K562 (cell line): ENCODE measurements at regions not wholly inside any gene's neighbourhood (a gene's known extent, or its start where the extent isn't known, plus 50 kb on each side); places are given as distances from the start of the nearest gene placed in this dataset.

Experiments used
- ATAC-seq: fragments of 200-7000 bp; cut with Tn5 transposase; 3 replicates; pipeline ENCODE4 v1.9.1; 2020; ENCODE audit warnings: moderate library complexity
- BruUV-seq: library from RNA; stranded (reverse); fragments of 400-500 nt; replicated peaks from 2 replicates; lab custom pipeline; 2021; lab: Mats Ljungman, UMichigan
- CTCF ChIA-PET: fragments of 300-600 bp; formaldehyde crosslinking; extraction: SDS; loops from one replicate; lab custom pipeline; 2021; ENCODE audit warnings: low intra/inter-chr PET ratio; lab: Yijun Ruan, JAX
- POLR2A ChIA-PET: fragments of 300-600, 350-650 bp; sonication (Branson Sonifier 250); formaldehyde crosslinking; extraction: SDS; loops from one replicate; lab custom pipeline; 2021; ENCODE audit warnings: antibody characterized with exemption, inconsistent platforms; lab: Yijun Ruan, JAX
- DNase-seq, 4 experiments: peaks; one replicate each; pipeline versions ENCODE4 v3.0.0 to v3.0.0-alpha.2; 2011 to 2018; ENCODE audit warnings: low spot score in 3 of 4, mixed read lengths in 3 of 4; ENCODE audit errors: extremely low read depth in 1 of 4
- FAIRE-seq: peaks from 2 replicates; lab custom pipeline; 2011; peaks lifted over from hg19 to GRCh38; lab: Jason Lieb, UNC
- H2AFZ ChIP-seq: 2 replicates; pipeline ENCODE4 v1.6.0; 2011; ENCODE audit warnings: low read depth, low read length, control low read depth, inconsistent platforms
- H3K27ac ChIP-seq: fragments of 200-600 bp; 3 replicates; pipeline ENCODE4 v1.8.0; 2011; ENCODE audit warnings: low read depth, mild to moderate bottlenecking, control low read depth, inconsistent platforms, low read length, moderate library complexity, mixed read lengths; ENCODE audit errors: extremely low read depth
- H3K27me3 ChIP-seq, 2 experiments: fragments of 300-600 bp in 1 of 2; 2 replicates in 1 of 2; 3 replicates in 1 of 2; pipeline versions ENCODE4 v1.6.0 to v1.8.0; 2011; ENCODE audit warnings: inconsistent platforms in 2 of 2, low read length in 2 of 2, mild to moderate bottlenecking in 1 of 2, mixed read lengths in 1 of 2, moderate library complexity in 1 of 2; ENCODE audit not compliant: control insufficient read depth in 2 of 2, insufficient read depth in 2 of 2
- H3K36me3 ChIP-seq: fragments of 300-600 bp; 3 replicates; pipeline ENCODE4 v1.8.0; 2011; ENCODE audit warnings: mild to moderate bottlenecking, low read length, inconsistent platforms; ENCODE audit not compliant: control insufficient read depth, insufficient read depth
- H3K4me1 ChIP-seq, 2 experiments: fragments of 200-600 bp in 1 of 2; replicated peaks in 1 of 2; 2 replicates in 1 of 2; 3 replicates in 1 of 2; pipeline versions ENCODE4 v1.5.1 to v1.8.0; 2011; ENCODE audit warnings: inconsistent platforms in 2 of 2, low read length in 2 of 2, mild to moderate bottlenecking in 1 of 2, mixed read lengths in 1 of 2, moderate library complexity in 1 of 2; ENCODE audit not compliant: control insufficient read depth in 2 of 2, insufficient read depth in 2 of 2
- H3K4me2 ChIP-seq: 2 replicates; pipeline ENCODE4 v1.6.1; 2011; ENCODE audit warnings: low read length, control low read depth, inconsistent platforms, mixed read lengths; ENCODE audit not compliant: insufficient read depth
- H3K4me3 ChIP-seq: fragments of 200-600 bp; sonication (generic), shearing (Covaris generic); 2 replicates; pipeline ENCODE4 v1.5.1; 2016; ENCODE audit warnings: control low read depth, inconsistent platforms
- H3K79me2 ChIP-seq: fragments of 200-600 bp; 3 replicates; pipeline ENCODE4 v1.8.0; 2011; ENCODE audit warnings: low read length, inconsistent platforms; ENCODE audit not compliant: control insufficient read depth, insufficient read depth
- H3K9ac ChIP-seq, 2 experiments: 2 replicates each; pipeline versions ENCODE4 v1.6.0 to v1.6.1; 2011; ENCODE audit warnings: low read depth in 2 of 2, low read length in 2 of 2, control low read depth in 1 of 2, inconsistent platforms in 1 of 2, mild to moderate bottlenecking in 1 of 2, mixed read lengths in 1 of 2; ENCODE audit not compliant: insufficient read depth in 1 of 2
- H3K9me1 ChIP-seq: one replicate; pipeline ENCODE4 v1.6.0; 2011; ENCODE audit warnings: inconsistent platforms, mild to moderate bottlenecking, low read length, moderate library complexity; ENCODE audit not compliant: control insufficient read depth, insufficient read depth
- H3K9me3 ChIP-seq: replicated peaks from 2 replicates; pipeline ENCODE4 v1.5.1; 2011; ENCODE audit warnings: low read depth, low read length, inconsistent platforms; ENCODE audit not compliant: control insufficient read depth, insufficient read depth
- H4K20me1 ChIP-seq: replicated peaks from 2 replicates; pipeline ENCODE4 v1.6.1; 2011; ENCODE audit warnings: low read length, inconsistent platforms, mixed read lengths; ENCODE audit not compliant: control insufficient read depth, insufficient read depth
- BCOR ChIP-seq: fragments of 450-650 bp; IDR thresholded peaks from 2 replicates; pipeline ENCODE4 v1.6.1; 2016
- EZH2 ChIP-seq: IDR thresholded peaks from 2 replicates; pipeline ENCODE4 v1.6.1; 2012; ENCODE audit warnings: low read depth, mild to moderate bottlenecking, inconsistent platforms, low read length, borderline replicate concordance
- FOS ChIP-seq: IDR thresholded peaks from 3 replicates; pipeline ENCODE4 v1.6.1; 2011; ENCODE audit not compliant: insufficient read length; ENCODE audit errors: extremely low read depth
- KDM2B ChIP-seq: fragments of 250-450 bp; sonication (Bioruptor Pico); IDR thresholded peaks from 2 replicates; pipeline ENCODE4 v1.8.0; 2021; ENCODE audit warnings: mild to moderate bottlenecking, moderate library complexity
- TAF15 ChIP-seq: fragments of 200-400 bp; formaldehyde crosslinking; IDR thresholded peaks from 2 replicates; pipeline ENCODE4 v1.6.1; 2017; ENCODE audit warnings: mild to moderate bottlenecking, low read depth, low read length, moderate library complexity
- TEAD1 ChIP-seq, 2 experiments: fragments of 450-650 bp in 1 of 2; sonication (generic) in 1 of 2; formaldehyde crosslinking; IDR thresholded peaks; 2 replicates each; pipeline versions ENCODE4 v1.4.0 to v1.8.0; 2020 to 2022; ENCODE audit warnings: mild to moderate bottlenecking in 2 of 2, missing genetic modification reagents in 1 of 2
- ZNF324 ChIP-seq: fragments of 250-450 bp; sonication (Bioruptor Pico); IDR thresholded peaks from 2 replicates; pipeline ENCODE4 v1.4.0; 2020; ENCODE audit warnings: mild to moderate bottlenecking
- WGBS: fragments of 100-300 bp; shearing (Covaris generic); methylation state at CpG from one replicate; pipeline ENCODE4 v1.1.6; 2016; ENCODE audit warnings: low coverage, mixed read lengths; ENCODE audit not compliant: insufficient coverage; ENCODE audit errors: missing lambda C conversion rate; 5-methylcytosine and 5-hydroxymethylcytosine counted together
- in situ Hi-C: fragments of 300-500 bp; cut with MboI; formaldehyde crosslinking; loops from 4 replicates; pipeline ENCODE4 v1.15.0; 2018; ENCODE audit warnings: inconsistent platforms, mixed read lengths
- intact Hi-C: fragments of 100-400 bp; cut with micrococcal nuclease; formaldehyde crosslinking; loops from 2 replicates; pipeline ENCODE4 v1.14.2; 2022
- TF ChIP-seq, protein P1 (sequence below): IDR thresholded peaks from 2 replicates; pipeline ENCODE4 v1.6.1; 2014; ENCODE audit warnings: antibody characterized with exemption
- TF ChIP-seq, protein P2 (sequence below): sonication (generic); formaldehyde crosslinking; IDR thresholded peaks from 2 replicates; pipeline ENCODE4 v1.9.0; 2022; ENCODE audit warnings: mild to moderate bottlenecking, missing genetic modification reagents
- TF ChIP-seq, protein P3 (sequence below): fragments of 450-650 bp; formaldehyde crosslinking; IDR thresholded peaks from 2 replicates; pipeline ENCODE4 v1.4.0; 2022; ENCODE audit warnings: mild to moderate bottlenecking, moderate library complexity
- TF ChIP-seq, protein P4 (sequence below): fragments of 250-450 bp; sonication (Bioruptor Pico); IDR thresholded peaks from 2 replicates; pipeline ENCODE4 v1.9.0; 2021; ENCODE audit warnings: mild to moderate bottlenecking
- TF ChIP-seq, protein P5 (sequence below), 3 experiments: fragments of 200-800 bp in 1 of 3; sonication (Bioruptor generic) in 1 of 3; sonication (generic) in 1 of 3; formaldehyde crosslinking in 1 of 3; IDR thresholded peaks; 2 replicates each; pipeline versions ENCODE4 v1.6.1 to v1.8.0; 2016 to 2022; ENCODE audit warnings: mild to moderate bottlenecking in 2 of 3, missing compliant biosample characterization in 2 of 3, missing genetic modification characterization in 2 of 3, missing genetic modification reagents in 1 of 3
- TF ChIP-seq, protein P6 (sequence below): fragments of 200-800 bp; sonication (Bioruptor generic); IDR thresholded peaks from 2 replicates; pipeline ENCODE4 v1.6.1; 2017; ENCODE audit warnings: missing genetic modification characterization, missing compliant biosample characterization
- TF ChIP-seq, protein P7 (sequence below): sonication (generic); formaldehyde crosslinking; IDR thresholded peaks from 2 replicates; pipeline ENCODE4 v1.8.1; 2023; ENCODE audit warnings: mild to moderate bottlenecking, missing genetic modification reagents

DNA sequence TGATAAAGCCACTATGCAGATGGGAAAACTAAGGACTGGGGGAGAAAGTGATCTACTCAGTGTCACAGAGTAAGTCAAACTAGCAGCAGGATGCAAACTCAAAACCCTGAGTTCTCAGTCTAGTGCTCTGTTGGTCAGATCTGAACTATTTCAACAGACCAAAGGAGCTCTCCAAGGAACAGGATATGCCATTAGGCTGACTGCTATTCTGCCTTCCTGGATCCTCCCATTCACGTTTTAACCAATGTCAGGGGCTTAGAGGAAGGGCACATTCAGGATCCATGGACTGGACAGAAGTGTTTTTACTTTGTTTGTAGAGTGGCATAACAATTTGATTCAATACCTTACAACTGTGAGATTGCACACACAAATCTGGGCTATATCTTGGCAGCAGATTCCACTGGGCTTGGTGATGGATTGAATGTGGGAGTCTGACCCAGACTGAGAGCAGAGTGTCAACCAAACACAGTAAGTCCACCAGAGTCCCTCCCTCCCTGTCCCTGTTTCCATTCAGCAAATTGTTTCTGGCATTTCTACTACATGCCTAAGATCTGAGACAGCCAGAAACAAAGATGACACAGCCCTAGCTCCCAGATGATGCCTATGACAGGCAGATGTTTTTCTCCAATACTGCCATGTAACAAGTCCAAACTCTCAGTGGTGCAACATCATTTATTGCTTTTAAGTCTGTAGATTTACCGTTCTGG is 337.8 kb upstream of the CDH5 start:
- 0% methylated on average over 2 of the region's 2 CpGs for WGBS
- TF ChIP-seq, protein P1, sequence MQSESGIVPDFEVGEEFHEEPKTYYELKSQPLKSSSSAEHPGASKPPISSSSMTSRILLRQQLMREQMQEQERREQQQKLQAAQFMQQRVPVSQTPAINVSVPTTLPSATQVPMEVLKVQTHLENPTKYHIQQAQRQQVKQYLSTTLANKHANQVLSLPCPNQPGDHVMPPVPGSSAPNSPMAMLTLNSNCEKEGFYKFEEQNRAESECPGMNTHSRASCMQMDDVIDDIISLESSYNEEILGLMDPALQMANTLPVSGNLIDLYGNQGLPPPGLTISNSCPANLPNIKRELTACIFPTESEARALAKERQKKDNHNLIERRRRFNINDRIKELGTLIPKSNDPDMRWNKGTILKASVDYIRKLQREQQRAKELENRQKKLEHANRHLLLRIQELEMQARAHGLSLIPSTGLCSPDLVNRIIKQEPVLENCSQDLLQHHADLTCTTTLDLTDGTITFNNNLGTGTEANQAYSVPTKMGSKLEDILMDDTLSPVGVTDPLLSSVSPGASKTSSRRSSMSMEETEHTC, result no peak
- no peak for TF ChIP-seq TAF15
- no peak for TF ChIP-seq EZH2
- TF ChIP-seq, protein P2, sequence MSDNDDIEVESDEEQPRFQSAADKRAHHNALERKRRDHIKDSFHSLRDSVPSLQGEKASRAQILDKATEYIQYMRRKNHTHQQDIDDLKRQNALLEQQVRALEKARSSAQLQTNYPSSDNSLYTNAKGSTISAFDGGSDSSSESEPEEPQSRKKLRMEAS (CRISPR knock-in tag), result no peak
- TF ChIP-seq, protein P3, sequence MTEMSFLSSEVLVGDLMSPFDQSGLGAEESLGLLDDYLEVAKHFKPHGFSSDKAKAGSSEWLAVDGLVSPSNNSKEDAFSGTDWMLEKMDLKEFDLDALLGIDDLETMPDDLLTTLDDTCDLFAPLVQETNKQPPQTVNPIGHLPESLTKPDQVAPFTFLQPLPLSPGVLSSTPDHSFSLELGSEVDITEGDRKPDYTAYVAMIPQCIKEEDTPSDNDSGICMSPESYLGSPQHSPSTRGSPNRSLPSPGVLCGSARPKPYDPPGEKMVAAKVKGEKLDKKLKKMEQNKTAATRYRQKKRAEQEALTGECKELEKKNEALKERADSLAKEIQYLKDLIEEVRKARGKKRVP, result no peak
- no peak for TF ChIP-seq BCOR
- no peak for TF ChIP-seq FOS
- TF ChIP-seq, protein P4, sequence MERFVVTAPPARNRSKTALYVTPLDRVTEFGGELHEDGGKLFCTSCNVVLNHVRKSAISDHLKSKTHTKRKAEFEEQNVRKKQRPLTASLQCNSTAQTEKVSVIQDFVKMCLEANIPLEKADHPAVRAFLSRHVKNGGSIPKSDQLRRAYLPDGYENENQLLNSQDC (CRISPR knock-in tag), result no peak
- TF ChIP-seq ZNF324 (CRISPR knock-in tag), result no peak
- TF ChIP-seq TEAD1 (CRISPR knock-in tag; IDR thresholded peaks at IDR 0.05), result no peak
- TF ChIP-seq, protein P5, sequence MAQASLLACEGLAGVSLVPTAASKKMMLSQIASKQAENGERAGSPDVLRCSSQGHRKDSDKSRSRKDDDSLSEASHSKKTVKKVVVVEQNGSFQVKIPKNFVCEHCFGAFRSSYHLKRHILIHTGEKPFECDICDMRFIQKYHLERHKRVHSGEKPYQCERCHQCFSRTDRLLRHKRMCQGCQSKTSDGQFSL (CRISPR knock-in tag; IDR thresholded peaks at IDR 0.05), result no peak
- TF ChIP-seq, protein P5 (tag; IDR thresholded peaks at IDR 0.05), result no peak
- no peak for TF ChIP-seq KDM2B (CRISPR knock-in tag)
- TF ChIP-seq, protein P6, sequence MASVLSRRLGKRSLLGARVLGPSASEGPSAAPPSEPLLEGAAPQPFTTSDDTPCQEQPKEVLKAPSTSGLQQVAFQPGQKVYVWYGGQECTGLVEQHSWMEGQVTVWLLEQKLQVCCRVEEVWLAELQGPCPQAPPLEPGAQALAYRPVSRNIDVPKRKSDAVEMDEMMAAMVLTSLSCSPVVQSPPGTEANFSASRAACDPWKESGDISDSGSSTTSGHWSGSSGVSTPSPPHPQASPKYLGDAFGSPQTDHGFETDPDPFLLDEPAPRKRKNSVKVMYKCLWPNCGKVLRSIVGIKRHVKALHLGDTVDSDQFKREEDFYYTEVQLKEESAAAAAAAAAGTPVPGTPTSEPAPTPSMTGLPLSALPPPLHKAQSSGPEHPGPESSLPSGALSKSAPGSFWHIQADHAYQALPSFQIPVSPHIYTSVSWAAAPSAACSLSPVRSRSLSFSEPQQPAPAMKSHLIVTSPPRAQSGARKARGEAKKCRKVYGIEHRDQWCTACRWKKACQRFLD (CRISPR knock-in tag), result no peak
- TF ChIP-seq, protein P7, sequence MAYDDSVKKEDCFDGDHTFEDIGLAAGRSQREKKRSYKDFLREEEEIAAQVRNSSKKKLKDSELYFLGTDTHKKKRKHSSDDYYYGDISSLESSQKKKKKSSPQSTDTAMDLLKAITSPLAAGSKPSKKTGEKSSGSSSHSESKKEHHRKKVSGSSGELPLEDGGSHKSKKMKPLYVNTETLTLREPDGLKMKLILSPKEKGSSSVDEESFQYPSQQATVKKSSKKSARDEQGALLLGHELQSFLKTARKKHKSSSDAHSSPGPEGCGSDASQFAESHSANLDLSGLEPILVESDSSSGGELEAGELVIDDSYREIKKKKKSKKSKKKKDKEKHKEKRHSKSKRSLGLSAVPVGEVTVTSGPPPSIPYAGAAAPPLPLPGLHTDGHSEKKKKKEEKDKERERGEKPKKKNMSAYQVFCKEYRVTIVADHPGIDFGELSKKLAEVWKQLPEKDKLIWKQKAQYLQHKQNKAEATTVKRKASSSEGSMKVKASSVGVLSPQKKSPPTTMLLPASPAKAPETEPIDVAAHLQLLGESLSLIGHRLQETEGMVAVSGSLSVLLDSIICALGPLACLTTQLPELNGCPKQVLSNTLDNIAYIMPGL (CRISPR knock-in tag), result no peak

More for the DNA sequence above, 337.8 kb upstream of the CDH5 start:
- in situ Hi-C loops (no loop called here), intact Hi-C loops (no loop called here)
- H3K27me3 ChIP-seq, result no peaks in the 10 kb centered on the region
- ChIA-PET CTCF (no interaction called here), POLR2A (no interaction called here)
- H3K9me3 ChIP-seq, result no peaks in the 10 kb centered on the region
- no peak overlapping the region for H3K4me3 ChIP-seq
- no peak overlapping the region for H2AFZ ChIP-seq
- DNase-seq (no peak), FAIRE-seq (no peak), ATAC-seq (no peak)
- H3K4me1 ChIP-seq, result no peaks in the 10 kb centered on the region
- no peak overlapping the region for H3K9ac ChIP-seq
- H3K36me3 ChIP-seq, result no peaks in the 10 kb centered on the region
- no peaks in the 10 kb centered on the region for H4K20me1 ChIP-seq
- H3K9me1 ChIP-seq, result no peaks in the 10 kb centered on the region
- H3K79me2 ChIP-seq, result no peaks in the 10 kb centered on the region
- no peak overlapping the region for H3K27ac ChIP-seq
- H3K4me2 ChIP-seq, result no peak overlapping the region
- no TSS peak for BruUV-seq
